ENCODE measurements at regions not wholly inside any gene's neighbourhood (a gene's known extent, or its start where the extent isn't known, plus 50 kb on each side); places are given as distances from the start of the nearest gene placed in this dataset.

- TF ChIP-seq CTCF (IDR thresholded peaks at IDR 0.05): no peak
- no peak for TF ChIP-seq EZH2 (IDR thresholded peaks at IDR 0.05)
- TF ChIP-seq EZH2phosphoT487 (IDR thresholded peaks at IDR 0.05): no peak
These were observed 80.1 kb upstream of the CD44 start for GRCh38 chr11:35058669-35059434.

Measured in neural progenitor cell (in vitro differentiated cells).